A549 (cell line): ENCODE measurements at regions not wholly inside any gene's neighbourhood (a gene's known extent, or its start where the extent isn't known, plus 50 kb on each side); places are given as distances from the start of the nearest gene placed in this dataset.

ENCODE experiments used
- KDM1A ChIP-seq: fragments of 200-600 bp; sonication (generic); IDR thresholded peaks from 2 replicates; pipeline ENCODE4 v1.6.1; 2016; ENCODE audit warnings: low read depth, mild to moderate bottlenecking
- PHF8 ChIP-seq: fragments of 200-600 bp; sonication (generic); IDR thresholded peaks from 2 replicates; pipeline ENCODE4 v1.6.1; 2016; ENCODE audit warnings: low read depth, mild to moderate bottlenecking, antibody characterized with exemption, moderate library complexity, borderline replicate concordance
- POLR2A ChIP-seq: IDR thresholded peaks from 2 replicates; pipeline ENCODE4 v1.6.1; 2012; ENCODE audit warnings: mild to moderate bottlenecking, low read length
- RAD21 ChIP-seq, 2 experiments: fragments of >200 bp in 1 of 2; sonication (Bioruptor Twin) in 1 of 2; formaldehyde crosslinking in 1 of 2; IDR thresholded peaks in 1 of 2; conservative IDR thresholded peaks in 1 of 2; 2 replicates in 1 of 2; 3 replicates in 1 of 2; pipeline ENCODE4 v1.6.1; 2012 to 2018; ENCODE audit warnings: inconsistent platforms in 1 of 2
- RCOR1 ChIP-seq: fragments of 150-350 bp; IDR thresholded peaks from 2 replicates; pipeline ENCODE4 v1.6.1; 2014; ENCODE audit warnings: antibody characterized with exemption, low read length, low read depth
- SREBF2 ChIP-seq: fragments of 450-650 bp; IDR thresholded peaks from 2 replicates; pipeline ENCODE4 v1.6.1; 2014; ENCODE audit warnings: mild to moderate bottlenecking, moderate library complexity

GRCh38 chr4:23005691-23006090 lies 313.0 kb downstream of the GBA3 start:
- no peak for TF ChIP-seq SREBF2
- TF ChIP-seq POLR2A, result no peak
- no peak for TF ChIP-seq RAD21 (conservative IDR thresholded peaks at IDR 0.05 in 1 of 2, IDR thresholded peaks at IDR 0.05 in 1 of 2)
- TF ChIP-seq KDM1A, result no peak
- no peak for TF ChIP-seq RCOR1
- TF ChIP-seq PHF8, result no peak
